ENCODE measurements at regions not wholly inside any gene's neighbourhood (a gene's known extent, or its start where the extent isn't known, plus 50 kb on each side); places are given as distances from the start of the nearest gene placed in this dataset.

DNA sequence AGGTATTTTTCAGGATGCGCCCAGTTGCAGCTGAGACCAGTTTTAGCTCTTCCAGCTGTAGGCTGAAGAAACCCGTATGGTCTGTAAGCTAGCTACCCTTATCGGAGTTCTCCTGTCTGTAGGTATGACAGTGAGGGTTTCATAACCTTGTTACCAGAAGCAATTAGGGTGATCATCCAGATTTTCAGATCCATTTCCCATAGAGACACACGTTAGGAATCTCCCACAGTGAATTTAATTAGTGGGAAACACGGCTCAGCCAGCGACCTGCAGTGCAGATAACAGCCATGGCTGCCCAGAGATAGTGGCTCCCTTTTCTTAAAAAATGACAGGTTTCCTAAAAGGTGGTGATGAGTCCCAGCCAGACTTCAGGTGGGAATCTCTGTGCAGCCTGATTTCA lies 111.1 kb downstream of the BTBD3 start:
- TF ChIP-seq GATA3 (IDR thresholded peaks at IDR 0.05; ENCODE audit: low read depth, low read length) = peak; percentile 65
- TF ChIP-seq GATA2 (IDR thresholded peaks at IDR 0.05; ENCODE audit: low read depth, low read length) = peak; percentile 92

All from SH-SY5Y (cell line).